Endodermal cell (in vitro differentiated cells): ENCODE measurements at regions not wholly inside any gene's neighbourhood (a gene's known extent, or its start where the extent isn't known, plus 50 kb on each side); places are given as distances from the start of the nearest gene placed in this dataset.

ENCODE experiments used
- DNase-seq: peaks from one replicate; pipeline ENCODE4 v3.0.0-alpha.2; 2017
- H3K27ac ChIP-seq: 2 replicates; pipeline ENCODE4 v1.5.1; 2013; ENCODE audit warnings: mild to moderate bottlenecking, low read depth, low read length, moderate library complexity
- H3K27me3 ChIP-seq: 2 replicates; pipeline ENCODE4 v1.6.1; 2013; ENCODE audit warnings: mild to moderate bottlenecking, low read length, moderate library complexity; ENCODE audit not compliant: insufficient read depth, control insufficient read depth, poor library complexity, severe bottlenecking
- H3K36me3 ChIP-seq: 2 replicates; pipeline ENCODE4 v1.7.0; 2013; ENCODE audit warnings: mild to moderate bottlenecking, low read length, moderate library complexity; ENCODE audit not compliant: control insufficient read depth, insufficient read depth
- H3K4me1 ChIP-seq: one replicate; pipeline ENCODE4 v1.7.0; 2013; ENCODE audit warnings: low read length; ENCODE audit not compliant: control insufficient read depth, insufficient read depth
- H3K4me3 ChIP-seq: 2 replicates; pipeline ENCODE4 v1.5.1; 2013; ENCODE audit warnings: mild to moderate bottlenecking, low read length, moderate library complexity
- H3K9ac ChIP-seq: 2 replicates; pipeline ENCODE4 v1.6.1; 2013; ENCODE audit warnings: mild to moderate bottlenecking, low read length, moderate library complexity; ENCODE audit not compliant: poor library complexity, severe bottlenecking; ENCODE audit errors: extremely low read depth
- H3K9me3 ChIP-seq: 2 replicates; pipeline ENCODE4 v1.6.1; 2013; ENCODE audit warnings: mild to moderate bottlenecking, low read length, moderate library complexity; ENCODE audit not compliant: control insufficient read depth
- H3K27ac Mint-ChIP-seq: 2 replicates; pipeline ENCODE4 v1.8.0; 2020; ENCODE audit warnings: mixed read lengths
- H3K27me3 Mint-ChIP-seq: 2 replicates; pipeline ENCODE4 v1.8.0; 2021; ENCODE audit warnings: mild to moderate bottlenecking, mixed read lengths; ENCODE audit not compliant: insufficient read depth
- H3K36me3 Mint-ChIP-seq: 2 replicates; pipeline ENCODE4 v1.8.0; 2020; ENCODE audit warnings: low read depth, mixed read lengths
- H3K4me1 Mint-ChIP-seq: 2 replicates; pipeline ENCODE4 v1.8.0; 2020; ENCODE audit warnings: mixed read lengths
- H3K4me3 Mint-ChIP-seq: 2 replicates; pipeline ENCODE4 v1.8.0; 2020; ENCODE audit warnings: mild to moderate bottlenecking, moderate library complexity, mixed read lengths
- H3K9me3 Mint-ChIP-seq: 2 replicates; pipeline ENCODE4 v1.8.0; 2020; ENCODE audit warnings: mild to moderate bottlenecking, mixed read lengths
- WGBS, 2 experiments: methylation state at CpG; one replicate each; pipeline versions ENCODE4 v1.1.5 to v1.1.7; 2013; ENCODE audit warnings: missing lambda C conversion rate in 2 of 2, mixed read lengths in 1 of 2; ENCODE audit not compliant: insufficient coverage in 1 of 2, insufficient read length in 1 of 2; 5-methylcytosine and 5-hydroxymethylcytosine counted together
- TF ChIP-seq, protein P1 (sequence below): fragments of 200-600 bp; sonication (generic); conservative IDR thresholded peaks from 2 replicates; pipeline ENCODE4 v1.5.0; 2021; ENCODE audit warnings: antibody characterized with exemption, mild to moderate bottlenecking

DNA sequence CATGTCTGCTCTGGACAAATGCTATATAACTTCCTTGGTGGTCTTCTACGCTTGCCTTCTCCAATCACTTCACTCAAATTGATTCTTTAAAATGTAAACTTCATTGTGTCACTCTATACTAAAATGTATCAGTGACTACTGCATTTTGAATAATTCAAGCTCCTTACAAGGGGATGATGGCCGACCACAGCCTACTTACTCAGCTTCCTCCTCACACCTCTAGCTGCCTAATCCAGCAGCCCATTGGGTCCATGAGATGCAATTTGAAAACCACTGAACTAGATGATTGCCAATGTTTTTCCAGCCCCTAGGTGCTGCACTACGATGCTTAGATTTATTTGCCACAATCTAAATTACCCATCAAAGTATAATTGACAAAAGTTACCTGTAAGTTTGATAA is 120.7 kb downstream of the CTAGE1 start:
- Histone ChIP-seq H3K9me3 (no peaks in the 10 kb centered on the region), H3K4me1 (no peaks in the 10 kb centered on the region), H3K27me3 (peaks cover 62% of the 10 kb centered on the region), H3K4me3 (no peak overlapping the region), H3K36me3 (no peaks in the 10 kb centered on the region), H3K27ac (no peak overlapping the region), H3K9ac (no peak overlapping the region)
- no peak for DNase-seq
- Mint-ChIP-seq H3K4me3 (no peak overlapping the region), H3K4me1 (peaks cover 6% of the 10 kb centered on the region), H3K27ac (no peak overlapping the region), H3K36me3 (no peaks in the 10 kb centered on the region), H3K27me3 (peaks cover 20% of the 10 kb centered on the region), H3K9me3 (no peaks in the 10 kb centered on the region)
- 92 to 98% methylated on average over 2 to 3 of the region's 3 CpGs for whole genome bisulfite sequencing, 2 experiments
- TF ChIP-seq, protein P1, sequence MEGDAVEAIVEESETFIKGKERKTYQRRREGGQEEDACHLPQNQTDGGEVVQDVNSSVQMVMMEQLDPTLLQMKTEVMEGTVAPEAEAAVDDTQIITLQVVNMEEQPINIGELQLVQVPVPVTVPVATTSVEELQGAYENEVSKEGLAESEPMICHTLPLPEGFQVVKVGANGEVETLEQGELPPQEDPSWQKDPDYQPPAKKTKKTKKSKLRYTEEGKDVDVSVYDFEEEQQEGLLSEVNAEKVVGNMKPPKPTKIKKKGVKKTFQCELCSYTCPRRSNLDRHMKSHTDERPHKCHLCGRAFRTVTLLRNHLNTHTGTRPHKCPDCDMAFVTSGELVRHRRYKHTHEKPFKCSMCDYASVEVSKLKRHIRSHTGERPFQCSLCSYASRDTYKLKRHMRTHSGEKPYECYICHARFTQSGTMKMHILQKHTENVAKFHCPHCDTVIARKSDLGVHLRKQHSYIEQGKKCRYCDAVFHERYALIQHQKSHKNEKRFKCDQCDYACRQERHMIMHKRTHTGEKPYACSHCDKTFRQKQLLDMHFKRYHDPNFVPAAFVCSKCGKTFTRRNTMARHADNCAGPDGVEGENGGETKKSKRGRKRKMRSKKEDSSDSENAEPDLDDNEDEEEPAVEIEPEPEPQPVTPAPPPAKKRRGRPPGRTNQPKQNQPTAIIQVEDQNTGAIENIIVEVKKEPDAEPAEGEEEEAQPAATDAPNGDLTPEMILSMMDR, result no peak

DNA sequence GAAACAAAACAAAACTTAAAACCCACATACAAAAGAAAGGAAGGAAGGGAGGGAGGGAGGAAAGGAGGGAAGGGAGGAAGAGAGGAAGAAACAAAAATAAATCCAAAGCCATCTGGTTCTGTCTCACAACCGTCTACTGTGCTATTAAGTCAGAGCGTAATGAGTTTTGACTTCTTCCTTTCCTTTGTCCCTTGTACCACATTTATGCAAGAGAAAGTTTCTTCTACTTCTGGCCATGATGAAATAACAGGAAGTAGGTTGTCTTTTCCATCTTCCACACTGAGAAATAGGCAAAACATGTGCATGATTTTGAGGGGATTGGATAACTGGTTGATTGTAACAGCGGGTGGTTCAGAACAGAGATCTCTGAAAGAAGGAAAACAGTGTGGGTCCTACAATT is 121.4 kb downstream of the CTAGE1 start:
- TF ChIP-seq, protein P1, result no peak
- Mint-ChIP-seq H3K9me3 (no peaks in the 10 kb centered on the region), H3K4me1 (peaks cover 6% of the 10 kb centered on the region), H3K27me3 (peaks cover 22% of the 10 kb centered on the region), H3K27ac (no peak overlapping the region), H3K36me3 (no peaks in the 10 kb centered on the region), H3K4me3 (no peak overlapping the region)
- Histone ChIP-seq H3K9me3 (no peaks in the 10 kb centered on the region), H3K27ac (no peak overlapping the region), H3K36me3 (no peaks in the 10 kb centered on the region), H3K4me1 (no peaks in the 10 kb centered on the region), H3K27me3 (peaks cover 63% of the 10 kb centered on the region), H3K4me3 (no peak overlapping the region), H3K9ac (no peak overlapping the region)
- 100% methylated on average over 1 to 3 of the region's 3 CpGs for WGBS, 2 experiments
- no peak for DNase-seq

DNA sequence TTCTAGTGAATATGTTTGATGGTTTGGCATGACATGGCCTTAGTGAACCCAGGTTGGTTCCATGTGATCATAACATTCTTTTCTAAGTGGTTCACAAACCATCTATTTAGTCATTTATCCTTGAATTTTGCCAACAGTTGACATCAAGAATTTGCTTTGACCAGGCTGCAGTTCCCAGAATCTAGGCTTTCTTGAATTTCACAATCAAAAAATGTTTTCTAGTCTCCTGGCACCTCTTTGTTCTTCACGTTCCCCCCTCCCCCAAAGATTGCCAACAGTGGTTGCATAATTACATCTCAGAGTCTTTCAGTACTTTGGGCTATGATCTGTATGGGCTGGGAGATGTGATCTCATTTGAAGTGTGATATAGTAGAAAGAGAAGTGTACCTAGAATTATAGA is 124.0 kb downstream of the GATA6 start:
- WGBS, 2 experiments, result 88% methylated on average over 1 of the region's 1 CpG; no CpG with 5 or more reads in 1 of the 2 experiments
- no peaks in the 10 kb centered on the region for H3K36me3 ChIP-seq
- Mint-ChIP-seq H3K36me3 (no peaks in the 10 kb centered on the region), H3K4me3 (no peak overlapping the region), H3K27me3 (peaks cover 27% of the 10 kb centered on the region), H3K9me3 (no peaks in the 10 kb centered on the region), H3K4me1 (peaks cover 5% of the 10 kb centered on the region), H3K27ac (no peak overlapping the region)
- H3K9ac ChIP-seq, result no peak overlapping the region
- no peak overlapping the region for H3K27ac ChIP-seq
- TF ChIP-seq, protein P1, result no peak
- no peaks in the 10 kb centered on the region for H3K4me1 ChIP-seq
- peaks cover 55% of the 10 kb centered on the region for H3K27me3 ChIP-seq
- no peak overlapping the region for H3K4me3 ChIP-seq
- DNase-seq, result no peak
- no peaks in the 10 kb centered on the region for H3K9me3 ChIP-seq
